Liver (tissue), 3 donors: ENCODE measurements at regions not wholly inside any gene's neighbourhood (a gene's known extent, or its start where the extent isn't known, plus 50 kb on each side); places are given as distances from the start of the nearest gene placed in this dataset.

Source experiments
- CTCF ChIP-seq: fragments of 150-350 bp; IDR thresholded peaks from 2 replicates; pipeline ENCODE4 v1.5.1; 2017; ENCODE audit warnings: improper control_type of control experiment, low read depth, low read length; ENCODE audit not compliant: missing input control
- FOXA2 ChIP-seq: IDR thresholded peaks from 2 replicates; pipeline ENCODE4 v1.6.1; 2016; ENCODE audit warnings: antibody characterized with exemption
- TAF1 ChIP-seq: conservative IDR thresholded peaks from 2 replicates; pipeline ENCODE4 v1.6.1; 2016; ENCODE audit warnings: antibody characterized with exemption, mild to moderate bottlenecking
- donor health status: healthy.
- donor health status: healthy.

GRCh38 chr19:41510484-41510883, 65.5 kb upstream of the CEACAM21 start:
- no peak for TF ChIP-seq TAF1
- TF ChIP-seq CTCF: no peak
- no peak for TF ChIP-seq FOXA2
